K562 (cell line): ENCODE measurements at regions not wholly inside any gene's neighbourhood (a gene's known extent, or its start where the extent isn't known, plus 50 kb on each side); places are given as distances from the start of the nearest gene placed in this dataset.

Experiments used
- ATAC-seq: fragments of 200-7000 bp; cut with Tn5 transposase; 3 replicates; pipeline ENCODE4 v1.9.1; 2020; ENCODE audit warnings: moderate library complexity
- BruUV-seq: library from RNA; stranded (reverse); fragments of 400-500 nt; replicated peaks from 2 replicates; lab custom pipeline; 2021; lab: Mats Ljungman, UMichigan
- CTCF ChIA-PET: fragments of 300-600 bp; formaldehyde crosslinking; extraction: SDS; loops from one replicate; lab custom pipeline; 2021; ENCODE audit warnings: low intra/inter-chr PET ratio; lab: Yijun Ruan, JAX
- POLR2A ChIA-PET: fragments of 300-600, 350-650 bp; sonication (Branson Sonifier 250); formaldehyde crosslinking; extraction: SDS; loops from one replicate; lab custom pipeline; 2021; ENCODE audit warnings: antibody characterized with exemption, inconsistent platforms; lab: Yijun Ruan, JAX
- DNase-seq, 4 experiments: peaks; one replicate each; pipeline versions ENCODE4 v3.0.0 to v3.0.0-alpha.2; 2011 to 2018; ENCODE audit warnings: low spot score in 3 of 4, mixed read lengths in 3 of 4; ENCODE audit errors: extremely low read depth in 1 of 4
- FAIRE-seq: peaks from 2 replicates; lab custom pipeline; 2011; peaks lifted over from hg19 to GRCh38; lab: Jason Lieb, UNC
- H2AFZ ChIP-seq: 2 replicates; pipeline ENCODE4 v1.6.0; 2011; ENCODE audit warnings: low read depth, low read length, control low read depth, inconsistent platforms
- H3K27ac ChIP-seq: fragments of 200-600 bp; 3 replicates; pipeline ENCODE4 v1.8.0; 2011; ENCODE audit warnings: low read depth, mild to moderate bottlenecking, control low read depth, inconsistent platforms, low read length, moderate library complexity, mixed read lengths; ENCODE audit errors: extremely low read depth
- H3K27me3 ChIP-seq, 2 experiments: fragments of 300-600 bp in 1 of 2; 2 replicates in 1 of 2; 3 replicates in 1 of 2; pipeline versions ENCODE4 v1.6.0 to v1.8.0; 2011; ENCODE audit warnings: inconsistent platforms in 2 of 2, low read length in 2 of 2, mild to moderate bottlenecking in 1 of 2, mixed read lengths in 1 of 2, moderate library complexity in 1 of 2; ENCODE audit not compliant: control insufficient read depth in 2 of 2, insufficient read depth in 2 of 2
- H3K36me3 ChIP-seq: fragments of 300-600 bp; 3 replicates; pipeline ENCODE4 v1.8.0; 2011; ENCODE audit warnings: mild to moderate bottlenecking, low read length, inconsistent platforms; ENCODE audit not compliant: control insufficient read depth, insufficient read depth
- H3K4me1 ChIP-seq, 2 experiments: fragments of 200-600 bp in 1 of 2; replicated peaks in 1 of 2; 2 replicates in 1 of 2; 3 replicates in 1 of 2; pipeline versions ENCODE4 v1.5.1 to v1.8.0; 2011; ENCODE audit warnings: inconsistent platforms in 2 of 2, low read length in 2 of 2, mild to moderate bottlenecking in 1 of 2, mixed read lengths in 1 of 2, moderate library complexity in 1 of 2; ENCODE audit not compliant: control insufficient read depth in 2 of 2, insufficient read depth in 2 of 2
- H3K4me2 ChIP-seq: 2 replicates; pipeline ENCODE4 v1.6.1; 2011; ENCODE audit warnings: low read length, control low read depth, inconsistent platforms, mixed read lengths; ENCODE audit not compliant: insufficient read depth
- H3K4me3 ChIP-seq: fragments of 200-600 bp; sonication (generic), shearing (Covaris generic); 2 replicates; pipeline ENCODE4 v1.5.1; 2016; ENCODE audit warnings: control low read depth, inconsistent platforms
- H3K79me2 ChIP-seq: fragments of 200-600 bp; 3 replicates; pipeline ENCODE4 v1.8.0; 2011; ENCODE audit warnings: low read length, inconsistent platforms; ENCODE audit not compliant: control insufficient read depth, insufficient read depth
- H3K9ac ChIP-seq, 2 experiments: 2 replicates each; pipeline versions ENCODE4 v1.6.0 to v1.6.1; 2011; ENCODE audit warnings: low read depth in 2 of 2, low read length in 2 of 2, control low read depth in 1 of 2, inconsistent platforms in 1 of 2, mild to moderate bottlenecking in 1 of 2, mixed read lengths in 1 of 2; ENCODE audit not compliant: insufficient read depth in 1 of 2
- H3K9me1 ChIP-seq: one replicate; pipeline ENCODE4 v1.6.0; 2011; ENCODE audit warnings: inconsistent platforms, mild to moderate bottlenecking, low read length, moderate library complexity; ENCODE audit not compliant: control insufficient read depth, insufficient read depth
- H3K9me3 ChIP-seq: replicated peaks from 2 replicates; pipeline ENCODE4 v1.5.1; 2011; ENCODE audit warnings: low read depth, low read length, inconsistent platforms; ENCODE audit not compliant: control insufficient read depth, insufficient read depth
- H4K20me1 ChIP-seq: replicated peaks from 2 replicates; pipeline ENCODE4 v1.6.1; 2011; ENCODE audit warnings: low read length, inconsistent platforms, mixed read lengths; ENCODE audit not compliant: control insufficient read depth, insufficient read depth
- ADNP ChIP-seq: fragments of 200-800 bp; sonication (Bioruptor generic); IDR thresholded peaks from 2 replicates; pipeline ENCODE4 v1.6.1; 2016; ENCODE audit warnings: missing genetic modification characterization, missing compliant biosample characterization
- PHF8 ChIP-seq: fragments of 200-600 bp; sonication (generic); IDR thresholded peaks from 2 replicates; pipeline ENCODE4 v1.6.1; 2012; ENCODE audit warnings: mixed run types, mild to moderate bottlenecking, inconsistent platforms, low read length, moderate library complexity, borderline replicate concordance
- PHTF2 ChIP-seq: fragments of 250-450 bp; sonication (Bioruptor Pico); IDR thresholded peaks from 2 replicates; pipeline ENCODE4 v1.5.0; 2021; ENCODE audit warnings: mild to moderate bottlenecking
- ZBTB34 ChIP-seq: fragments of 250-450 bp; sonication (Bioruptor Pico); IDR thresholded peaks from 2 replicates; pipeline ENCODE4 v1.8.0; 2021; ENCODE audit warnings: mild to moderate bottlenecking, moderate library complexity
- ZNF277 ChIP-seq: fragments of 250-450 bp; sonication (Bioruptor Pico); IDR thresholded peaks from 2 replicates; pipeline ENCODE4 v1.8.0; 2022; ENCODE audit warnings: inconsistent platforms, mild to moderate bottlenecking, moderate library complexity, borderline replicate concordance
- WGBS: fragments of 100-300 bp; shearing (Covaris generic); methylation state at CpG from one replicate; pipeline ENCODE4 v1.1.6; 2016; ENCODE audit warnings: low coverage, mixed read lengths; ENCODE audit not compliant: insufficient coverage; ENCODE audit errors: missing lambda C conversion rate; 5-methylcytosine and 5-hydroxymethylcytosine counted together
- in situ Hi-C: fragments of 300-500 bp; cut with MboI; formaldehyde crosslinking; loops from 4 replicates; pipeline ENCODE4 v1.15.0; 2018; ENCODE audit warnings: inconsistent platforms, mixed read lengths
- intact Hi-C: fragments of 100-400 bp; cut with micrococcal nuclease; formaldehyde crosslinking; loops from 2 replicates; pipeline ENCODE4 v1.14.2; 2022
- TF ChIP-seq, protein P1 (sequence below), 2 experiments: IDR thresholded peaks in 1 of 2; conservative IDR thresholded peaks in 1 of 2; 2 replicates each; pipeline ENCODE4 v1.6.1; 2016; ENCODE audit warnings: low read depth in 2 of 2, mild to moderate bottlenecking in 1 of 2, missing compliant biosample characterization in 1 of 2, missing genetic modification characterization in 1 of 2, moderate library complexity in 1 of 2
- TF ChIP-seq, protein P2 (sequence below): fragments of 450-650 bp; IDR thresholded peaks from 2 replicates; pipeline ENCODE4 v1.6.1; 2017; ENCODE audit warnings: antibody characterized with exemption
- TF ChIP-seq, protein P3 (sequence below), 2 experiments: fragments of 150-350 bp in 1 of 2; IDR thresholded peaks; 2 replicates each; pipeline ENCODE4 v1.6.1; 2012 to 2016; ENCODE audit warnings: low read depth in 2 of 2, low read length in 2 of 2, mild to moderate bottlenecking in 1 of 2, moderate library complexity in 1 of 2

- TF ChIP-seq, protein P1, sequence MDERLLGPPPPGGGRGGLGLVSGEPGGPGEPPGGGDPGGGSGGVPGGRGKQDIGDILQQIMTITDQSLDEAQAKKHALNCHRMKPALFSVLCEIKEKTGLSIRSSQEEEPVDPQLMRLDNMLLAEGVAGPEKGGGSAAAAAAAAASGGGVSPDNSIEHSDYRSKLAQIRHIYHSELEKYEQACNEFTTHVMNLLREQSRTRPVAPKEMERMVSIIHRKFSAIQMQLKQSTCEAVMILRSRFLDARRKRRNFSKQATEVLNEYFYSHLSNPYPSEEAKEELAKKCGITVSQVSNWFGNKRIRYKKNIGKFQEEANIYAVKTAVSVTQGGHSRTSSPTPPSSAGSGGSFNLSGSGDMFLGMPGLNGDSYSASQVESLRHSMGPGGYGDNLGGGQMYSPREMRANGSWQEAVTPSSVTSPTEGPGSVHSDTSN (CRISPR knock-in tag; IDR thresholded peaks at IDR 0.05; ENCODE audit: low read depth) = no peak
- TF ChIP-seq, protein P1 (tag; conservative IDR thresholded peaks at IDR 0.05; ENCODE audit: low read depth) = no peak
These were observed 948.2 kb downstream of the GALC start (continued) for GRCh38 chr14:87044807-87045206.

GRCh38 chr14:87043667-87044200 lies 949.2 kb downstream of the GALC start:
- CTCF ChIA-PET = no interaction called here
- no peaks in the 10 kb centered on the region for H3K36me3 ChIP-seq
- no TSS peak for BruUV-seq
- no peaks in the 10 kb centered on the region for H3K4me1 ChIP-seq
- H3K27me3 ChIP-seq = no peaks in the 10 kb centered on the region
- no peaks in the 10 kb centered on the region for H3K9me3 ChIP-seq
- FAIRE-seq (no peak), DNase-seq (no peak), ATAC-seq (no peak)
- in situ Hi-C loops (no loop called here), intact Hi-C loops (no loop called here)
- H3K9me1 ChIP-seq = no peaks in the 10 kb centered on the region
- no peak overlapping the region for H3K9ac ChIP-seq
- no peak overlapping the region for H3K27ac ChIP-seq
- no peaks in the 10 kb centered on the region for H3K79me2 ChIP-seq
- POLR2A ChIA-PET = no interaction called here
- H2AFZ ChIP-seq = no peak overlapping the region
- no peak overlapping the region for H3K4me2 ChIP-seq
- WGBS = 0% methylated on average over 3 of the region's 4 CpGs
- H4K20me1 ChIP-seq = no peaks in the 10 kb centered on the region
- H3K4me3 ChIP-seq = no peak overlapping the region
- no peak for TF ChIP-seq PHTF2
- TF ChIP-seq, protein P2, sequence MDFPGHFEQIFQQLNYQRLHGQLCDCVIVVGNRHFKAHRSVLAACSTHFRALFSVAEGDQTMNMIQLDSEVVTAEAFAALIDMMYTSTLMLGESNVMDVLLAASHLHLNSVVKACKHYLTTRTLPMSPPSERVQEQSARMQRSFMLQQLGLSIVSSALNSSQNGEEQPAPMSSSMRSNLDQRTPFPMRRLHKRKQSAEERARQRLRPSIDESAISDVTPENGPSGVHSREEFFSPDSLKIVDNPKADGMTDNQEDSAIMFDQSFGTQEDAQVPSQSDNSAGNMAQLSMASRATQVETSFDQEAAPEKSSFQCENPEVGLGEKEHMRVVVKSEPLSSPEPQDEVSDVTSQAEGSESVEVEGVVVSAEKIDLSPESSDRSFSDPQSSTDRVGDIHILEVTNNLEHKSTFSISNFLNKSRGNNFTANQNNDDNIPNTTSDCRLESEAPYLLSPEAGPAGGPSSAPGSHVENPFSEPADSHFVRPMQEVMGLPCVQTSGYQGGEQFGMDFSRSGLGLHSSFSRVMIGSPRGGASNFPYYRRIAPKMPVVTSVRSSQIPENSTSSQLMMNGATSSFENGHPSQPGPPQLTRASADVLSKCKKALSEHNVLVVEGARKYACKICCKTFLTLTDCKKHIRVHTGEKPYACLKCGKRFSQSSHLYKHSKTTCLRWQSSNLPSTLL = no peak
- TF ChIP-seq ZNF277 (CRISPR knock-in tag) = no peak
- no peak for TF ChIP-seq ADNP (tag)
- no peak for TF ChIP-seq ZBTB34
- TF ChIP-seq, protein P3, sequence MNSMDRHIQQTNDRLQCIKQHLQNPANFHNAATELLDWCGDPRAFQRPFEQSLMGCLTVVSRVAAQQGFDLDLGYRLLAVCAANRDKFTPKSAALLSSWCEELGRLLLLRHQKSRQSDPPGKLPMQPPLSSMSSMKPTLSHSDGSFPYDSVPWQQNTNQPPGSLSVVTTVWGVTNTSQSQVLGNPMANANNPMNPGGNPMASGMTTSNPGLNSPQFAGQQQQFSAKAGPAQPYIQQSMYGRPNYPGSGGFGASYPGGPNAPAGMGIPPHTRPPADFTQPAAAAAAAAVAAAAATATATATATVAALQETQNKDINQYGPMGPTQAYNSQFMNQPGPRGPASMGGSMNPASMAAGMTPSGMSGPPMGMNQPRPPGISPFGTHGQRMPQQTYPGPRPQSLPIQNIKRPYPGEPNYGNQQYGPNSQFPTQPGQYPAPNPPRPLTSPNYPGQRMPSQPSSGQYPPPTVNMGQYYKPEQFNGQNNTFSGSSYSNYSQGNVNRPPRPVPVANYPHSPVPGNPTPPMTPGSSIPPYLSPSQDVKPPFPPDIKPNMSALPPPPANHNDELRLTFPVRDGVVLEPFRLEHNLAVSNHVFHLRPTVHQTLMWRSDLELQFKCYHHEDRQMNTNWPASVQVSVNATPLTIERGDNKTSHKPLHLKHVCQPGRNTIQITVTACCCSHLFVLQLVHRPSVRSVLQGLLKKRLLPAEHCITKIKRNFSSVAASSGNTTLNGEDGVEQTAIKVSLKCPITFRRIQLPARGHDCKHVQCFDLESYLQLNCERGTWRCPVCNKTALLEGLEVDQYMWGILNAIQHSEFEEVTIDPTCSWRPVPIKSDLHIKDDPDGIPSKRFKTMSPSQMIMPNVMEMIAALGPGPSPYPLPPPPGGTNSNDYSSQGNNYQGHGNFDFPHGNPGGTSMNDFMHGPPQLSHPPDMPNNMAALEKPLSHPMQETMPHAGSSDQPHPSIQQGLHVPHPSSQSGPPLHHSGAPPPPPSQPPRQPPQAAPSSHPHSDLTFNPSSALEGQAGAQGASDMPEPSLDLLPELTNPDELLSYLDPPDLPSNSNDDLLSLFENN (IDR thresholded peaks at IDR 0.05; ENCODE audit: low read depth in 2 of 2, low read length in 2 of 2) = no peak
- TF ChIP-seq PHF8 = no peak
